Breast epithelium (tissue), 4 donors: ENCODE measurements at regions not wholly inside any gene's neighbourhood (a gene's known extent, or its start where the extent isn't known, plus 50 kb on each side); places are given as distances from the start of the nearest gene placed in this dataset.

Experiments
- DNase-seq, 2 donors: peaks; one replicate each; pipeline ENCODE4 v3.0.0-alpha.2; 2019; ENCODE audit warnings: low spot score in 2 of 2
- H3K27ac ChIP-seq, 2 donors: fragments of 200-600 bp; sonication (generic) in 1 of 2; one replicate each; pipeline ENCODE4 v1.5.1; 2016 to 2019; ENCODE audit warnings: mild to moderate bottlenecking in 1 of 2
- H3K27me3 ChIP-seq, 2 donors: fragments of 200-600 bp; sonication (generic) in 1 of 2; one replicate each; pipeline versions ENCODE4 v1.5.1 to v1.6.0; 2017 to 2019; ENCODE audit warnings: control low read depth in 1 of 2, mild to moderate bottlenecking in 1 of 2
- H3K36me3 ChIP-seq: fragments of 200-600 bp; one replicate; pipeline ENCODE4 v1.5.1; 2019
- H3K4me1 ChIP-seq, 2 donors: fragments of 200-600 bp; sonication (generic); one replicate each; pipeline ENCODE4 v1.5.1; 2016 to 2019; ENCODE audit warnings: control low read depth in 1 of 2
- H3K4me3 ChIP-seq, 3 donors: fragments of 200-600 bp; sonication (generic); 1 replicate in 2 of 3; 2 replicates in 1 of 3; pipeline ENCODE4 v1.5.1; 2016 to 2019; ENCODE audit warnings: mild to moderate bottlenecking in 3 of 3, moderate library complexity in 2 of 3
- H3K9me3 ChIP-seq, 2 donors: fragments of 200-600 bp; sonication (generic) in 1 of 2; one replicate each; pipeline ENCODE4 v1.5.1; 2016 to 2019; ENCODE audit warnings: control low read depth in 1 of 2
- CTCF ChIP-seq, 3 donors: fragments of 450-650 bp; IDR thresholded peaks; one replicate each; pipeline ENCODE4 v1.5.1; 2016 to 2017; ENCODE audit warnings: antibody characterized with exemption in 3 of 3, mild to moderate bottlenecking in 3 of 3, moderate library complexity in 3 of 3
- POLR2A ChIP-seq: fragments of 450-650 bp; IDR thresholded peaks from one replicate; pipeline ENCODE4 v1.6.1; 2016; ENCODE audit warnings: antibody characterized with exemption, mild to moderate bottlenecking, moderate library complexity
- POLR2AphosphoS5 ChIP-seq, 3 donors: sonication (generic); formaldehyde crosslinking; IDR thresholded peaks; one replicate each; pipeline ENCODE4 v1.6.1; 2017; ENCODE audit warnings: antibody characterized with exemption in 3 of 3
- intact Hi-C: fragments of 100-400 bp; cut with DNase I; formaldehyde crosslinking; loops from one replicate; pipeline ENCODE4 v1.15.1; 2023; ENCODE audit warnings: low total_unique reads

GRCh38 chr17:72530454-72530853 lies 409.6 kb downstream of the SOX9 start:
- peaks cover 0 to 8% of the 10 kb centered on the region in 2 donors for H3K9me3 ChIP-seq
- intact Hi-C loops, result no loop called here
- H3K27me3 ChIP-seq, result no peaks in the 10 kb centered on the region
- H3K4me1 ChIP-seq, result no peaks in the 10 kb centered on the region
- TF ChIP-seq CTCF (IDR thresholded peaks at IDR 0.05) (no peak), POLR2A (no peak), POLR2AphosphoS5 (IDR thresholded peaks at IDR 0.05) (no peak)
- no peaks in the 10 kb centered on the region for H3K36me3 ChIP-seq
- no peak overlapping the region for H3K4me3 ChIP-seq
- no peak overlapping the region for H3K27ac ChIP-seq
- DNase-seq, result no peak

GRCh38 chr17:72531729-72532128 lies 410.9 kb downstream of the SOX9 start:
- no peak overlapping the region for H3K27ac ChIP-seq
- TF ChIP-seq POLR2A, result no peak
- no peak for TF ChIP-seq POLR2AphosphoS5 (IDR thresholded peaks at IDR 0.05)
- TF ChIP-seq CTCF (IDR thresholded peaks at IDR 0.05), result no peak
- H3K36me3 ChIP-seq, result no peaks in the 10 kb centered on the region
- no peaks in the 10 kb centered on the region for H3K27me3 ChIP-seq
- no peak for DNase-seq
- no peaks in the 10 kb centered on the region for H3K4me1 ChIP-seq
- H3K9me3 ChIP-seq, result peaks cover 0 to 8% of the 10 kb centered on the region in 2 donors
- H3K4me3 ChIP-seq, result no peak overlapping the region
- intact Hi-C loops, result no loop called here

GRCh38 chr17:72534265-72534664 lies 413.4 kb downstream of the SOX9 start:
- H3K4me3 ChIP-seq, result no peak overlapping the region
- H3K27ac ChIP-seq, result no peak overlapping the region
- intact Hi-C loops, result no loop called here
- DNase-seq, result no peak
- H3K36me3 ChIP-seq, result no peaks in the 10 kb centered on the region
- no peak for TF ChIP-seq POLR2A
- no peak for TF ChIP-seq POLR2AphosphoS5 (IDR thresholded peaks at IDR 0.05)
- TF ChIP-seq CTCF (IDR thresholded peaks at IDR 0.05), result no peak
- no peaks in the 10 kb centered on the region for H3K4me1 ChIP-seq
- H3K9me3 ChIP-seq, result peaks cover 0 to 8% of the 10 kb centered on the region in 2 donors
- H3K27me3 ChIP-seq, result no peaks in the 10 kb centered on the region

- intact Hi-C loops, result no loop called here
- H3K4me3 ChIP-seq, result no peak overlapping the region
- TF ChIP-seq POLR2A, result no peak
- TF ChIP-seq CTCF (IDR thresholded peaks at IDR 0.05), result no peak
- no peak for TF ChIP-seq POLR2AphosphoS5 (IDR thresholded peaks at IDR 0.05)
These were observed 414.0 kb downstream of the SOX9 start for GRCh38 chr17:72534776-72535175.

GRCh38 chr17:72535346-72535745 lies 414.5 kb downstream of the SOX9 start:
- no peak for DNase-seq
- peaks cover 0 to 8% of the 10 kb centered on the region in 2 donors for H3K9me3 ChIP-seq
- intact Hi-C loops, result no loop called here
- no peaks in the 10 kb centered on the region for H3K4me1 ChIP-seq
- no peak overlapping the region for H3K4me3 ChIP-seq
- no peaks in the 10 kb centered on the region for H3K36me3 ChIP-seq
- H3K27ac ChIP-seq, result no peak overlapping the region
- H3K27me3 ChIP-seq, result no peaks in the 10 kb centered on the region
- TF ChIP-seq CTCF (IDR thresholded peaks at IDR 0.05), result no peak

More at GRCh38 chr17:72534776-72535175, 414.0 kb downstream of the SOX9 start:
- Histone ChIP-seq H3K27me3 (no peaks in the 10 kb centered on the region), H3K9me3 (peaks cover 0 to 8% of the 10 kb centered on the region in 2 donors), H3K27ac (no peak overlapping the region), H3K36me3 (no peaks in the 10 kb centered on the region), H3K4me1 (no peaks in the 10 kb centered on the region)
- DNase-seq, result no peak
